K562 (cell line): ENCODE measurements at regions not wholly inside any gene's neighbourhood (a gene's known extent, or its start where the extent isn't known, plus 50 kb on each side); places are given as distances from the start of the nearest gene placed in this dataset.
A peak's percentile ranks its signal among the peaks of the same experiment; 100 is the strongest.

Source experiments
- ATAC-seq: fragments of 200-7000 bp; cut with Tn5 transposase; 3 replicates; pipeline ENCODE4 v1.9.1; 2020; ENCODE audit warnings: moderate library complexity
- BruUV-seq: library from RNA; stranded (reverse); fragments of 400-500 nt; replicated peaks from 2 replicates; lab custom pipeline; 2021; lab: Mats Ljungman, UMichigan
- CTCF ChIA-PET: fragments of 300-600 bp; formaldehyde crosslinking; extraction: SDS; loops from one replicate; lab custom pipeline; 2021; ENCODE audit warnings: low intra/inter-chr PET ratio; lab: Yijun Ruan, JAX
- POLR2A ChIA-PET: fragments of 300-600, 350-650 bp; sonication (Branson Sonifier 250); formaldehyde crosslinking; extraction: SDS; loops from one replicate; lab custom pipeline; 2021; ENCODE audit warnings: antibody characterized with exemption, inconsistent platforms; lab: Yijun Ruan, JAX
- DNase-seq, 4 experiments: peaks; one replicate each; pipeline versions ENCODE4 v3.0.0 to v3.0.0-alpha.2; 2011 to 2018; ENCODE audit warnings: low spot score in 3 of 4, mixed read lengths in 3 of 4; ENCODE audit errors: extremely low read depth in 1 of 4
- FAIRE-seq: peaks from 2 replicates; lab custom pipeline; 2011; peaks lifted over from hg19 to GRCh38; lab: Jason Lieb, UNC
- H2AFZ ChIP-seq: 2 replicates; pipeline ENCODE4 v1.6.0; 2011; ENCODE audit warnings: low read depth, low read length, control low read depth, inconsistent platforms
- H3K27ac ChIP-seq: fragments of 200-600 bp; 3 replicates; pipeline ENCODE4 v1.8.0; 2011; ENCODE audit warnings: low read depth, mild to moderate bottlenecking, control low read depth, inconsistent platforms, low read length, moderate library complexity, mixed read lengths; ENCODE audit errors: extremely low read depth
- H3K27me3 ChIP-seq, 2 experiments: fragments of 300-600 bp in 1 of 2; 2 replicates in 1 of 2; 3 replicates in 1 of 2; pipeline versions ENCODE4 v1.6.0 to v1.8.0; 2011; ENCODE audit warnings: inconsistent platforms in 2 of 2, low read length in 2 of 2, mild to moderate bottlenecking in 1 of 2, mixed read lengths in 1 of 2, moderate library complexity in 1 of 2; ENCODE audit not compliant: control insufficient read depth in 2 of 2, insufficient read depth in 2 of 2
- H3K36me3 ChIP-seq: fragments of 300-600 bp; 3 replicates; pipeline ENCODE4 v1.8.0; 2011; ENCODE audit warnings: mild to moderate bottlenecking, low read length, inconsistent platforms; ENCODE audit not compliant: control insufficient read depth, insufficient read depth
- H3K4me1 ChIP-seq, 2 experiments: fragments of 200-600 bp in 1 of 2; replicated peaks in 1 of 2; 2 replicates in 1 of 2; 3 replicates in 1 of 2; pipeline versions ENCODE4 v1.5.1 to v1.8.0; 2011; ENCODE audit warnings: inconsistent platforms in 2 of 2, low read length in 2 of 2, mild to moderate bottlenecking in 1 of 2, mixed read lengths in 1 of 2, moderate library complexity in 1 of 2; ENCODE audit not compliant: control insufficient read depth in 2 of 2, insufficient read depth in 2 of 2
- H3K4me2 ChIP-seq: 2 replicates; pipeline ENCODE4 v1.6.1; 2011; ENCODE audit warnings: low read length, control low read depth, inconsistent platforms, mixed read lengths; ENCODE audit not compliant: insufficient read depth
- H3K4me3 ChIP-seq: fragments of 200-600 bp; sonication (generic), shearing (Covaris generic); 2 replicates; pipeline ENCODE4 v1.5.1; 2016; ENCODE audit warnings: control low read depth, inconsistent platforms
- H3K79me2 ChIP-seq: fragments of 200-600 bp; 3 replicates; pipeline ENCODE4 v1.8.0; 2011; ENCODE audit warnings: low read length, inconsistent platforms; ENCODE audit not compliant: control insufficient read depth, insufficient read depth
- H3K9ac ChIP-seq, 2 experiments: 2 replicates each; pipeline versions ENCODE4 v1.6.0 to v1.6.1; 2011; ENCODE audit warnings: low read depth in 2 of 2, low read length in 2 of 2, control low read depth in 1 of 2, inconsistent platforms in 1 of 2, mild to moderate bottlenecking in 1 of 2, mixed read lengths in 1 of 2; ENCODE audit not compliant: insufficient read depth in 1 of 2
- H3K9me1 ChIP-seq: one replicate; pipeline ENCODE4 v1.6.0; 2011; ENCODE audit warnings: inconsistent platforms, mild to moderate bottlenecking, low read length, moderate library complexity; ENCODE audit not compliant: control insufficient read depth, insufficient read depth
- H3K9me3 ChIP-seq: replicated peaks from 2 replicates; pipeline ENCODE4 v1.5.1; 2011; ENCODE audit warnings: low read depth, low read length, inconsistent platforms; ENCODE audit not compliant: control insufficient read depth, insufficient read depth
- H4K20me1 ChIP-seq: replicated peaks from 2 replicates; pipeline ENCODE4 v1.6.1; 2011; ENCODE audit warnings: low read length, inconsistent platforms, mixed read lengths; ENCODE audit not compliant: control insufficient read depth, insufficient read depth
- DIDO1 ChIP-seq: fragments of 450-650 bp; IDR thresholded peaks from 2 replicates; pipeline ENCODE4 v1.6.1; 2016; ENCODE audit warnings: low read depth, missing biosample characterization, missing genetic modification characterization
- GABPA ChIP-seq: fragments of 200-800 bp; sonication (Bioruptor generic); conservative IDR thresholded peaks from 2 replicates; pipeline ENCODE4 v1.6.1; 2016; ENCODE audit warnings: low read depth, missing genetic modification characterization, missing compliant biosample characterization
- TEAD4 ChIP-seq, 2 experiments: sonication (generic) in 1 of 2; formaldehyde crosslinking in 1 of 2; IDR thresholded peaks; 2 replicates each; pipeline versions ENCODE4 v1.6.1 to v1.8.0; 2012 to 2022; ENCODE audit warnings: borderline replicate concordance in 1 of 2, inconsistent platforms in 1 of 2, low read length in 1 of 2, mild to moderate bottlenecking in 1 of 2, missing genetic modification reagents in 1 of 2
- ZC3H11A ChIP-seq: IDR thresholded peaks from 2 replicates; pipeline ENCODE4 v1.6.1; 2012; ENCODE audit warnings: low read depth, low read length, improper control_type of control experiment
- ZKSCAN3 ChIP-seq: fragments of 250-450 bp; sonication (Bioruptor Pico); IDR thresholded peaks from 2 replicates; pipeline ENCODE4 v1.4.0; 2020
- ZNF431 ChIP-seq: sonication (generic); formaldehyde crosslinking; IDR thresholded peaks from 2 replicates; pipeline ENCODE4 v1.8.0; 2022; ENCODE audit warnings: mild to moderate bottlenecking, missing genetic modification reagents
- WGBS: fragments of 100-300 bp; shearing (Covaris generic); methylation state at CpG from one replicate; pipeline ENCODE4 v1.1.6; 2016; ENCODE audit warnings: low coverage, mixed read lengths; ENCODE audit not compliant: insufficient coverage; ENCODE audit errors: missing lambda C conversion rate; 5-methylcytosine and 5-hydroxymethylcytosine counted together
- in situ Hi-C: fragments of 300-500 bp; cut with MboI; formaldehyde crosslinking; loops from 4 replicates; pipeline ENCODE4 v1.15.0; 2018; ENCODE audit warnings: inconsistent platforms, mixed read lengths
- intact Hi-C: fragments of 100-400 bp; cut with micrococcal nuclease; formaldehyde crosslinking; loops from 2 replicates; pipeline ENCODE4 v1.14.2; 2022
- TF ChIP-seq, protein P1 (sequence below): fragments of 450-650 bp; conservative IDR thresholded peaks from 2 replicates; pipeline ENCODE4 v1.6.1; 2016; ENCODE audit warnings: missing genetic modification characterization, low read depth, mild to moderate bottlenecking, control low read depth, missing compliant biosample characterization
- TF ChIP-seq, protein P2 (sequence below): fragments of 250-450 bp; sonication (Bioruptor Pico); IDR thresholded peaks from 2 replicates; pipeline ENCODE4 v1.4.0; 2020; ENCODE audit warnings: mild to moderate bottlenecking, moderate library complexity

DNA sequence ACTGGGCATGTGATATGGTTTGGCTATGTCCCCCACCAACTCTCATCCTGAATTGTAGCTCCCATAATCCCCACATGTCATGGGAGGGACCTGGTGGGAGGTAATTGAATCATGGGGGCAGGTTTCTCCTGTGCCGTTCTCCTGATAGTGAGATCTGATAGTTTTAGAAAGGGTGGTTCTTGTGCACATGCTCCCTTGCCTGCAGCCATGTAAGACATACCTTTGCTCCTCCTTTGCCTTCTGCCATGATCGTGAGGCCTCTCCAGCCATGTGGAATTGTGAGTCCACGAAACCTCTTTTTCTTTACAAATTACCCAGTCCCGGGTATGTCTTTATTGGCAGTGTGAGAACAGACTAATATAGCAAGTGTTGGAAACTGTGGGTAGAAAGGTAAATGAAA is 99.5 kb upstream of the HMCN1 start:
- no peaks in the 10 kb centered on the region for H3K9me3 ChIP-seq
- no peak for DNase-seq
- ChIA-PET CTCF (no interaction called here), POLR2A (no interaction called here)
- no peak for ATAC-seq
- FAIRE-seq: no peak
- H3K9me1 ChIP-seq: no peaks in the 10 kb centered on the region
- H2AFZ ChIP-seq: no peak overlapping the region
- H3K36me3 ChIP-seq: no peaks in the 10 kb centered on the region
- H3K9ac ChIP-seq: no peak overlapping the region
- H3K4me3 ChIP-seq: no peak overlapping the region
- H3K4me1 ChIP-seq: no peaks in the 10 kb centered on the region
- no peaks in the 10 kb centered on the region for H4K20me1 ChIP-seq
- WGBS: 2% methylated on average over 4 of the region's 4 CpGs
- no peaks in the 10 kb centered on the region for H3K79me2 ChIP-seq
- no peak overlapping the region for H3K27ac ChIP-seq
- no peak overlapping the region for H3K4me2 ChIP-seq
- no peaks in the 10 kb centered on the region for H3K27me3 ChIP-seq
- no TSS peak for BruUV-seq
- intact Hi-C loops: no loop called here
- in situ Hi-C loops: no loop called here
- TF ChIP-seq, protein P1, sequence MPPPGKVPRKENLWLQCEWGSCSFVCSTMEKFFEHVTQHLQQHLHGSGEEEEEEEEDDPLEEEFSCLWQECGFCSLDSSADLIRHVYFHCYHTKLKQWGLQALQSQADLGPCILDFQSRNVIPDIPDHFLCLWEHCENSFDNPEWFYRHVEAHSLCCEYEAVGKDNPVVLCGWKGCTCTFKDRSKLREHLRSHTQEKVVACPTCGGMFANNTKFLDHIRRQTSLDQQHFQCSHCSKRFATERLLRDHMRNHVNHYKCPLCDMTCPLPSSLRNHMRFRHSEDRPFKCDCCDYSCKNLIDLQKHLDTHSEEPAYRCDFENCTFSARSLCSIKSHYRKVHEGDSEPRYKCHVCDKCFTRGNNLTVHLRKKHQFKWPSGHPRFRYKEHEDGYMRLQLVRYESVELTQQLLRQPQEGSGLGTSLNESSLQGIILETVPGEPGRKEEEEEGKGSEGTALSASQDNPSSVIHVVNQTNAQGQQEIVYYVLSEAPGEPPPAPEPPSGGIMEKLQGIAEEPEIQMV (tag): no peak
- TF ChIP-seq ZNF431 (CRISPR knock-in tag): peak; percentile 82

GRCh38 chr1:185632659-185633423 is 101.3 kb upstream of the HMCN1 start:
- Histone ChIP-seq H3K36me3 (no peaks in the 10 kb centered on the region), H3K9me1 (no peaks in the 10 kb centered on the region), H3K27me3 (no peaks in the 10 kb centered on the region), H4K20me1 (no peaks in the 10 kb centered on the region), H3K4me3 (no peak overlapping the region), H3K4me1 (no peaks in the 10 kb centered on the region), H3K4me2 (no peak overlapping the region), H3K9me3 (no peaks in the 10 kb centered on the region), H3K9ac (no peak overlapping the region), H3K79me2 (no peaks in the 10 kb centered on the region), H2AFZ (no peak overlapping the region), H3K27ac (no peak overlapping the region)
- in situ Hi-C loops (no loop called here), intact Hi-C loops (no loop called here)
- 0% methylated on average over 4 of the region's 4 CpGs for whole genome bisulfite sequencing
- DNase-seq (no peak), ATAC-seq (no peak), FAIRE-seq (no peak)
- POLR2A ChIA-PET: no interaction called here
- CTCF ChIA-PET: no interaction called here
- BruUV-seq: no TSS peak
- TF ChIP-seq DIDO1 (tag) (no peak), ZC3H11A (no peak), ZKSCAN3 (no peak), TEAD4 (IDR thresholded peaks at IDR 0.05; ENCODE audit: low read length) (no peak), TEAD4 (CRISPR knock-in tag; IDR thresholded peaks at IDR 0.05; ENCODE audit: borderline replicate concordance) (no peak), GABPA (no peak)
- TF ChIP-seq, protein P2, sequence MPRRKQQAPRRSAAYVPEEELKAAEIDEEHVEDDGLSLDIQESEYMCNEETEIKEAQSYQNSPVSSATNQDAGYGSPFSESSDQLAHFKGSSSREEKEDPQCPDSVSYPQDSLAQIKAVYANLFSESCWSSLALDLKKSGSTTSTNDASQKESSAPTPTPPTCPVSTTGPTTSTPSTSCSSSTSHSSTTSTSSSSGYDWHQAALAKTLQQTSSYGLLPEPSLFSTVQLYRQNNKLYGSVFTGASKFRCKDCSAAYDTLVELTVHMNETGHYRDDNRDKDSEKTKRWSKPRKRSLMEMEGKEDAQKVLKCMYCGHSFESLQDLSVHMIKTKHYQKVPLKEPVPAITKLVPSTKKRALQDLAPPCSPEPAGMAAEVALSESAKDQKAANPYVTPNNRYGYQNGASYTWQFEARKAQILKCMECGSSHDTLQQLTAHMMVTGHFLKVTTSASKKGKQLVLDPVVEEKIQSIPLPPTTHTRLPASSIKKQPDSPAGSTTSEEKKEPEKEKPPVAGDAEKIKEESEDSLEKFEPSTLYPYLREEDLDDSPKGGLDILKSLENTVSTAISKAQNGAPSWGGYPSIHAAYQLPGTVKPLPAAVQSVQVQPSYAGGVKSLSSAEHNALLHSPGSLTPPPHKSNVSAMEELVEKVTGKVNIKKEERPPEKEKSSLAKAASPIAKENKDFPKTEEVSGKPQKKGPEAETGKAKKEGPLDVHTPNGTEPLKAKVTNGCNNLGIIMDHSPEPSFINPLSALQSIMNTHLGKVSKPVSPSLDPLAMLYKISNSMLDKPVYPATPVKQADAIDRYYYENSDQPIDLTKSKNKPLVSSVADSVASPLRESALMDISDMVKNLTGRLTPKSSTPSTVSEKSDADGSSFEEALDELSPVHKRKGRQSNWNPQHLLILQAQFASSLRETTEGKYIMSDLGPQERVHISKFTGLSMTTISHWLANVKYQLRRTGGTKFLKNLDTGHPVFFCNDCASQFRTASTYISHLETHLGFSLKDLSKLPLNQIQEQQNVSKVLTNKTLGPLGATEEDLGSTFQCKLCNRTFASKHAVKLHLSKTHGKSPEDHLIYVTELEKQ (CRISPR knock-in tag): no peak
